HUES48 (cell line): ENCODE measurements at regions not wholly inside any gene's neighbourhood (a gene's known extent, or its start where the extent isn't known, plus 50 kb on each side); places are given as distances from the start of the nearest gene placed in this dataset.

Experiments
- H3K27ac ChIP-seq: one replicate; pipeline ENCODE4 v1.7.0; 2013; ENCODE audit warnings: low read depth, low read length, inconsistent platforms
- H3K27me3 ChIP-seq: 2 replicates; pipeline ENCODE4 v1.6.1; 2013; ENCODE audit warnings: mild to moderate bottlenecking, low read length; ENCODE audit not compliant: control insufficient read depth, insufficient read depth
- H3K36me3 ChIP-seq: 2 replicates; pipeline ENCODE4 v1.6.1; 2013; ENCODE audit warnings: low read length; ENCODE audit not compliant: control insufficient read depth, insufficient read depth
- H3K4me1 ChIP-seq: 2 replicates; pipeline ENCODE4 v1.6.1; 2013; ENCODE audit warnings: mild to moderate bottlenecking, low read length; ENCODE audit not compliant: control insufficient read depth, insufficient read depth
- H3K4me3 ChIP-seq: 2 replicates; pipeline ENCODE4 v1.5.1; 2013; ENCODE audit warnings: mild to moderate bottlenecking, low read depth, low read length
- H3K9ac ChIP-seq: 2 replicates; pipeline ENCODE4 v1.6.1; 2013; ENCODE audit warnings: mild to moderate bottlenecking, low read depth, low read length, moderate library complexity
- H3K9me3 ChIP-seq: 2 replicates; pipeline ENCODE4 v1.6.1; 2013; ENCODE audit warnings: low read length; ENCODE audit not compliant: control insufficient read depth, insufficient read depth

DNA sequence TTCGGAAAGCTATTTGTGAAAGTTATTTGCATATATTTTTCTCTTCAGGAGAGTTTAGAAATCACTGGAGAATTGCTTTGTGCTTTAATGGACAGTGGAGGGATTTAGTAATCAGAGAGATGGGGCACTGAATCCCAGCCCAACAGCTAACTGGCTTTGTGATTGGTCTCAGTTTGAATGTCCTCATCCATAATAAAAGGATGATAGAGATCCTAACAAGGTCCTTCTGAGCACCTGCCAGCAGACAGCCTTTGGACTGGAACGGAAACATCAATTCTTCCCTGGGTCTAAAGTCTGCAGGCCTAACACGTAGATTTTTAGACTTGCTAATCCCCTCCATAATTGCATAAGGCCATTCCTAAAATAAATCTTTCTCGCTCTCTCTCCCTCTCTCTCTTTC is 112.0 kb upstream of the ADAMTS5 start:
- no peak overlapping the region for H3K9ac ChIP-seq
- no peak overlapping the region for H3K27ac ChIP-seq
- H3K4me1 ChIP-seq: no peaks in the 10 kb centered on the region
- no peaks in the 10 kb centered on the region for H3K9me3 ChIP-seq
- H3K27me3 ChIP-seq: no peaks in the 10 kb centered on the region
- no peak overlapping the region for H3K4me3 ChIP-seq
- no peaks in the 10 kb centered on the region for H3K36me3 ChIP-seq

DNA sequence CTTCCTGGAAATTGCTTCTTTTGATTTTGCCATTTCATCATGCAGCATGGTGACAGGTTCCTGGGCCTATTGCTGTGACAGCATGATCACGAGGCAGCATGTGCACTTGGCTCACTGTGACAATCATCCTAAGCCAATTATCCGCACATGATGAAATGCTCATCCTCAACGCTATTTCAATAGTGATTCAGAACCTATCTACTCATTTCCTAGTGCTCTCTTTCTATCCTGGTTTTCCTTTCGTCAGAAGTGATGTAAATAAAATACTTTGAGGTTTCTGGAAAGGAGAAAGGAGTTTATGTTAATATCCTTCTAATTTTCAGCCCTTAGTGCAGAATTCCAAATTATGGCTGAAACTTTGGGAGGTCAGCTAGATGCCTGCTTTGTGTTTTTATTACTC is 110.6 kb upstream of the ADAMTS5 start:
- Histone ChIP-seq H3K27me3 (no peaks in the 10 kb centered on the region), H3K36me3 (no peaks in the 10 kb centered on the region), H3K9ac (no peak overlapping the region), H3K4me3 (no peak overlapping the region), H3K27ac (no peak overlapping the region), H3K4me1 (no peaks in the 10 kb centered on the region), H3K9me3 (no peaks in the 10 kb centered on the region)

DNA sequence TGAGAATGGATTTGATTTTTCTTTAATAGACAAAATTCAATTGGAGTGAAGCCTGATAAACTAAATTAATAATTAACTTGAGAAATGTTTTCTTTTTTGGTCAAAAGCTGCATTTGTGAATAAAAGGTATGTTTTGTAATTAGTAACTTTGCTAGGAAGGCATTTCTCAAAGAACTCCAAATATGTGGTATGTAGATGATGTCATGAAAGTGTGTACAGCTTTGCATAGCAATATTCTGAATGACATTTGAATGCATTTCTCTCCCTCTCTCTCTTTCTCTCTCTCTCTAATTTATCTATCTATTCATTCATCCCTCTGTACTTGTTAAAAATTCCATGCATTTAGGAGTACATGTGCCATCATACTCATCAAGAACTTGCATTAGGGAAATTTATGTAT is 109.1 kb upstream of the ADAMTS5 start:
- Histone ChIP-seq H3K9ac (no peak overlapping the region), H3K9me3 (no peaks in the 10 kb centered on the region), H3K4me1 (no peaks in the 10 kb centered on the region), H3K4me3 (no peak overlapping the region), H3K27ac (no peak overlapping the region), H3K27me3 (no peaks in the 10 kb centered on the region), H3K36me3 (no peaks in the 10 kb centered on the region)

DNA sequence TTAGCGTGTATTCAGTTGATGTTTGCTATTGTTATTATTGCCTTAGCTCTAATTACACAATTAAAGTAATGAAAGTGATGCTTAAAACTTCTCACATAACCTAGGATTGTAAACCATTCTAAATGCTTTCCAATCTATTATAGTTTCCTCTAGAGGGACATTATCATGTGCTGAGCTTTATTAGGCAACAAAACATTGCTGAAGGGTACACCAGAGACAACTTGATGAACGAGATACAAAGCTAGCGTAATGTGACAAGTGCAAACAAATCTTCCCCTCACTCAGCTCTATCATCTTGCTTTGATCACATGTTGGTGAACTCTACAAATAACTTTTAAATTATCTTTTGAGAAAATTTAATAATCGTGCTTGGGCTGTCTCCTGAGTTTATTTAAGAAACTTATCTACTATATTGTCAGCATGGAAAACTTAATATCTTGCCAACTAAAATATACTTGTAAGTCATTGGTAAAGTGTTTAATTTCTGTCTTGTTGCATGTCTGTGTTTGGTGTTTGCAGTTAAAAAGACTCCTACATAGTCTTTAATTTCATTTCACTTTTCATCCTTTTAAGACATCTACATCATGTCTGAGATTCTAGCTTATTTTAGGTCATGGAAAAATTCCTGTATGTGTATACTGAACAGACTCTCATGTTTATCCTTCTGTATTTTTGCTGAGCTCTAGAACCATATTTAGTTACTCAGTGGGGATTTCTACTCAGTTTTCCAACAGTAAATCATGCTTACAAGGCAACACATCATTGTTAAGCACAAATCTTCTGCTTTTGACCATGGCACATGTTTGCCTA is 104.2 kb upstream of the ADAMTS5 start:
- H3K27ac ChIP-seq: no peak overlapping the region
- H3K27me3 ChIP-seq: no peaks in the 10 kb centered on the region
- no peaks in the 10 kb centered on the region for H3K36me3 ChIP-seq
- no peak overlapping the region for H3K4me3 ChIP-seq
- H3K9ac ChIP-seq: no peak overlapping the region
- no peaks in the 10 kb centered on the region for H3K4me1 ChIP-seq
- no peaks in the 10 kb centered on the region for H3K9me3 ChIP-seq

DNA sequence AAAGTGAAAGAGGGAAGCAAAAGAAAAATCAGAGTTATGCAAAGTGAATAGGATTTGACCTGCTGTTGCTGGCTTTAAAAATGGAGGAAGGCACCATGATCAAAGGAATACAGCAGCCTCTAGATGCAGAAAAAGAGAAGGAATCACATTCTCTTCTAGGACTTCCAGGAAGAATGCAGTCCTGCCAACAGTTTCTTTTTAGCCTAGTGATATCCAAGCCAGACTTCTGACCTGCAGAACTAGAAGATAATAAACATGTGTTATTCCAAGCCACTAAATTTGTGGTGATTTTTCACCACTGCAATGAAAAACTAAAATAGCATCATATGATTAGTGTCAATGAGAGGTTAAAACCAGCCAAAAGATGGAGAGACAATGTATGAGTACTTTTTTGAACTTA is 101.9 kb upstream of the ADAMTS5 start:
- Histone ChIP-seq H3K4me1 (no peaks in the 10 kb centered on the region), H3K4me3 (no peak overlapping the region), H3K9me3 (no peaks in the 10 kb centered on the region), H3K9ac (no peak overlapping the region), H3K36me3 (no peaks in the 10 kb centered on the region), H3K27me3 (no peaks in the 10 kb centered on the region), H3K27ac (no peak overlapping the region)

DNA sequence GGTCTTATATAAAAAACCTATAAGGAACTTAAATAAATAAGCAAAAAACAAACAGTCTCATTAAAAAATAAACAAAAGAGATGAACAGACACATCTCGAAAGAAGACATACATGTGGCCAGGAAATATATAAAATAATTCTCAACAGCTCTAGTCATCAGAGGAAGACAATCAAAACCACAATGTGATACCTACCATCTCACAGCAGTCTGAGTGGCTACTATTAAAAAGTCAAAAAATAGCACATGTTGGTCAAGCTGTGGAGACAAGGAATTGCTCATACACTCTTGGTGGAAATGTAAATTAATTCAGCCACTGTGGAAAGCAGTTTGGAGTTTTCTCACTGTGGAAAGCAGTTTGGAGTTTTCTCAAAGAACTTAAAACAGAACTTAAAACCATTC is 100.3 kb upstream of the ADAMTS5 start:
- Histone ChIP-seq H3K27me3 (no peaks in the 10 kb centered on the region), H3K36me3 (no peaks in the 10 kb centered on the region), H3K4me3 (no peak overlapping the region), H3K9me3 (no peaks in the 10 kb centered on the region), H3K4me1 (no peaks in the 10 kb centered on the region), H3K9ac (no peak overlapping the region), H3K27ac (no peak overlapping the region)

DNA sequence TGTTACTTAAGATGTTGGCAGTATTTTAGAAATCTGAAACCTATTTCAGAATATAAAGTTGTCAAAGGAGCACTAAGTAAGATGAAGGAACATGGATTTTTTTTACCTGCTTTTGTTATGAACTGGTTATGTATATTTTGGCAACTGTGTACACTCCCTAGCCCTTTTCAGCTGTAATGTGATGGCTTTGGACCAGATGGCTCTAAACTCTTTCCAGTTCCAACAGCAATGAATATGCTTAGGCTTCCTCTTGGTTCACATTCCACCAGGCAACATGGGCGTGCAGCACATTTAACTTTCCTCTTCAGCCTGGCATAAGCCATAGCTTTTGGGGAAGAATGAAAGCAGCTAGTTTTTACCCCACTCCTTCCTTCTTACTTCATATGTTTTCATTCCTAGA is 95.6 kb upstream of the ADAMTS5 start:
- H3K9me3 ChIP-seq: no peaks in the 10 kb centered on the region
- no peak overlapping the region for H3K27ac ChIP-seq
- H3K9ac ChIP-seq: no peak overlapping the region
- H3K27me3 ChIP-seq: no peaks in the 10 kb centered on the region
- no peak overlapping the region for H3K4me3 ChIP-seq
- no peaks in the 10 kb centered on the region for H3K4me1 ChIP-seq
- no peaks in the 10 kb centered on the region for H3K36me3 ChIP-seq

DNA sequence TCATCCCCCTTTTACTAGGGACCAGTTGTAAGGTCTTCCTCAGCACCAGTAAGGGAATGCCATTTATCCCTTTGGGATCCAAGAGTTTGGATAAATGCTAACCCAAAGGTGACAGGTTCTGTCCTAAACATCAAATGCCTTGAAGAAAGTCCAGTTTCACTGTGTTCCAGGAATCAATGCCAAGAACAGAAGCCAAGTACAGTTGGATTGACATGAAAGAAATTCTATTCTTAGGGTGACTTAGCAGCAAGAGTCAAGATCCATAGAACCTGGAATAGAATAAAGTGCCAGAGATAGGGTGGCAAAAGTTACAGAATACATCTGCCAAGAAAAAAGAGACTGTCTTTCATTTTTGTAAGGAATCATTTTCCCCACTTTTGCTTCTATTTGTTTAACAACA is 94.9 kb upstream of the ADAMTS5 start:
- Histone ChIP-seq H3K4me1 (no peaks in the 10 kb centered on the region), H3K27ac (no peak overlapping the region), H3K9me3 (no peaks in the 10 kb centered on the region), H3K4me3 (no peak overlapping the region), H3K27me3 (no peaks in the 10 kb centered on the region), H3K36me3 (no peaks in the 10 kb centered on the region), H3K9ac (no peak overlapping the region)

DNA sequence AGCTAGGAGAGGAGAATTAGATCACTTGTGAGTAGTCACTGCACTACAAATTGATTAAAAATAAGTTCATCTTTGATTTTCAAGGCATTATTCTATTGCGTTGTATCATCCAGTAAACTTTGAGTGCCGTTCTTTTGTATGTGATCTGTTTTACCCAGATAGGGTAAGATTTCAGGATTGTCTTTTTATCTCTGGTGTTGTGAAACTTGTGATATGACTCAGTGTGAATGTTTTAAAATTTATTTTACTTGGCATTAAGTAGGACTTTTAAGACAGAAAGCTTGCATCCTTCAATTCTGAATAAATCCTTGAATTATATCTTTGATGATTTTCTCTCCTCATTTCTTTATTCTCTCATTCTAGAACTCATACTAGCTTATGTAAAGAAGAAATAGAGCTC is 93.3 kb upstream of the ADAMTS5 start:
- H3K4me3 ChIP-seq: no peak overlapping the region
- no peaks in the 10 kb centered on the region for H3K9me3 ChIP-seq
- no peaks in the 10 kb centered on the region for H3K27me3 ChIP-seq
- no peak overlapping the region for H3K9ac ChIP-seq
- no peak overlapping the region for H3K27ac ChIP-seq
- H3K36me3 ChIP-seq: no peaks in the 10 kb centered on the region
- no peaks in the 10 kb centered on the region for H3K4me1 ChIP-seq

DNA sequence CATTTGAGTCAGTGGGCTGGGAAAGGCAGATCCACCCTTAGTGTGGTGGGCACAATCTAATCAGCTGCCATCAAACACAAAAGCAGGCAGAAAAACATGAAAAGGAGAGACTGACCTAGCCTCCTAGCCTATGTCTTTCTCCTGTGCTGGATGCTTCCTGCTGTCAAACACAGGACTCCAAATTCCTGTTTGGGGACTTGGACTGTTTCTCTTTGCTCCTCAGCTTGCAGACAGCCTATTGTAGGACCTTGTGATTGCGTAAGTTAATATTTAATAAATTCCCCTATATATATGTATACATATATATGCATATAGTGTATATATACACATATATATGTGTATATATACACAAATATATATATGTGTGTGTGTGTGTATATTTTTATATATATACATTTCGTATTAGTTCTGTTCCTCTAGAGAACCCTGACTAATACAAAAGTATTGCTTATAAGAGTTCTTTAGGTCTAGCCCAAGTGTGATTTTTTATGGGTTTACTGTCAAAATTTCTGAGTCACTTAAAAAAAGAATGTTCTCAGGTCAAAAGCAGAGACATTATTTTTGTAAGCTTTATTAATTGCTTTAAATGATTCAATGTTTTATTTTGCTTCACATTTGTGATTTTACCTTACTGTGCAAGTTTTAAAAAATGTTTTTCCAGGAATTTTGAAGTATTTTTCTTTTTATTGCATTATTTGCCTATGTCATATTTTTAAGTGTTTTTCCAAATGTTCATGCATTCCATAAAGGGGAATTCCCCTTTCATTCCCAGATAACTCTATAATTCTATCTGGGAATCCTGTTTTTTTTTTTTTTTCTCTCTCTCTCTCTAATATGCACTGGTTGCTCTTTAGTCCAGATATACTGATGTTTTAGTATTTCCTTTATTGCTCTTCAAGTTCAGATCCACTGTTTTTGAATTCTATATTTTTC is 92.1 kb upstream of the ADAMTS5 start:
- H3K4me3 ChIP-seq: no peak overlapping the region
- H3K9ac ChIP-seq: no peak overlapping the region
- H3K27me3 ChIP-seq: no peaks in the 10 kb centered on the region
- H3K9me3 ChIP-seq: no peaks in the 10 kb centered on the region; the same call in 1 of the 2 replicates
- H3K27ac ChIP-seq: no peak overlapping the region
- no peaks in the 10 kb centered on the region for H3K4me1 ChIP-seq
- no peaks in the 10 kb centered on the region for H3K36me3 ChIP-seq

DNA sequence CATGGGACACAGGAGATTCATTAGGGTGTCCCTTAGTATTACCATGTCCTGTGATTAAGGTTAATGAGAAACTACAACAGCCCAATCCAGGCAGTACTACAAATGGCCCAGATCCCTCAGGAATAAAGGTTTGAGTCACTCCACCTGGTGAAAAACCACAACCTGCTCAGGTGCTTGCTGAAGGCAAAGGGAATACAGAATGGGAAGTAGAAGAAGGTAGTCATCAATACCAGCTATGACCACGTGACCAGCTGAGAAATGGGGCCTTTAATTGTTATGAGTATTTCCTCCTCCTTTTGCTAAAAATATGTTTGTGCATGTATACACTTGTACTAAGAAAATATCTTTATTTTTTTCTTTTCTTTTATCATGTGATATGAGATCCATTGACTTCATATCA is 91.1 kb upstream of the ADAMTS5 start:
- Histone ChIP-seq H3K9me3 (no peaks in the 10 kb centered on the region; the same call in 1 of the 2 replicates), H3K27me3 (no peaks in the 10 kb centered on the region), H3K27ac (no peak overlapping the region), H3K4me1 (no peaks in the 10 kb centered on the region), H3K36me3 (no peaks in the 10 kb centered on the region), H3K4me3 (no peak overlapping the region), H3K9ac (no peak overlapping the region)
